ENCODE measurements at regions not wholly inside any gene's neighbourhood (a gene's known extent, or its start where the extent isn't known, plus 50 kb on each side); places are given as distances from the start of the nearest gene placed in this dataset.

- no peak for ATAC-seq (ENCODE audit: low FRiP score in 2 of 2)
- TF ChIP-seq CTCF (IDR thresholded peaks at IDR 0.05) (no peak), POLR2A (IDR thresholded peaks at IDR 0.05) (no peak), POLR2AphosphoS5 (IDR thresholded peaks at IDR 0.05) (no peak), EP300 (IDR thresholded peaks at IDR 0.05) (no peak)
- H3K27me3 ChIP-seq: no peaks in the 10 kb centered on the region
- no peaks in the 10 kb centered on the region for H3K36me3 ChIP-seq
- no peaks in the 10 kb centered on the region for H3K4me1 ChIP-seq
- no peak overlapping the region for H3K27ac ChIP-seq
- no peak for DNase-seq
- 67 to 75% methylated on average over 8 of the region's 8 CpGs for WGBS, 2 donors
- no peak overlapping the region for H3K4me3 ChIP-seq
- no peaks in the 10 kb centered on the region for H3K9me3 ChIP-seq
These were observed 177.5 kb downstream of the TMEM18 start for GRCh38 chr2:499726-500125.

DNA sequence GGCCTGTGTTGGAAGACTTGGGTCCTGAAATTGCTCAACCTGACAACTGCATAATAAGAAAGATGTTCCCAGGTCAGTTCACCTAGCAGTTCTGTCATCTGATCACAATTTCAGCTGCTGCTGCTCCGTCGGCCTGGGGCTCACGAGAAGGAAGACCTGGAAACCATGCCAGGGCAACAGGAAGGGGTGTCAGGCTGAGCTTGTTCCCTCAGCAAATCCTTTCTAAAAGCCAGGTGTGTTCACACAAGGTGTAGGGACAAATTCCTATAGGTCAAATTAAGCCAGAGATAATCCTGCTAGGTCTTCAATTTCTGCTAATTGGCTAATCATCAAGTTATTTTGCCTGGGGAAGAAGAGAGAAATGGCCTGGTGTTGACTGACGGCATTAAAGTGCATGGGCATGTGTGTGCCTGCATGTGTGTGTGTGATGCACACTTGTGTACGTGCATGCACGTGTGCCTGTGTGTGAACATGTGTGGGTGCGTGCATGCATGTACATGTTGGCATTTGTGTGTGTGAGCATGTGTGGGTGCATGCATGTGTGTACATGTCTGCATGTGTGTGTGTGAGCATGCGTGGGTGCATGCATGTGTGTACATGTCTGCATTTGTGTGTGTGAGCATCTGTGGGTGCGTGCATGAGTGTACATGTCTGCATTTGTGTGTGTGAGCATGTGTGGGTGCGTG lies 178.6 kb downstream of the TMEM18 start:
- Histone ChIP-seq H3K27me3 (no peaks in the 10 kb centered on the region), H3K27ac (no peak overlapping the region), H3K4me1 (no peaks in the 10 kb centered on the region), H3K9me3 (no peaks in the 10 kb centered on the region), H3K36me3 (no peaks in the 10 kb centered on the region), H3K4me3 (no peak overlapping the region)
- no peak for TF ChIP-seq CTCF (IDR thresholded peaks at IDR 0.05)
- no peak for TF ChIP-seq POLR2A (IDR thresholded peaks at IDR 0.05)
- TF ChIP-seq POLR2AphosphoS5 (IDR thresholded peaks at IDR 0.05): no peak
- TF ChIP-seq EP300 (IDR thresholded peaks at IDR 0.05): no peak
- WGBS, 2 donors: 90 to 91% methylated on average over 10 of the region's 10 CpGs
- ATAC-seq (ENCODE audit: low FRiP score in 2 of 2): no peak
- DNase-seq: no peak

GRCh38 chr2:497770-498492 lies 179.3 kb downstream of the TMEM18 start:
- Histone ChIP-seq H3K36me3 (no peaks in the 10 kb centered on the region), H3K9me3 (no peaks in the 10 kb centered on the region), H3K27me3 (no peaks in the 10 kb centered on the region), H3K27ac (no peak overlapping the region), H3K4me3 (no peak overlapping the region), H3K4me1 (no peaks in the 10 kb centered on the region)
- ATAC-seq (ENCODE audit: low FRiP score in 2 of 2): no peak
- no peak for TF ChIP-seq POLR2AphosphoS5 (IDR thresholded peaks at IDR 0.05)
- no peak for TF ChIP-seq EP300 (IDR thresholded peaks at IDR 0.05)
- TF ChIP-seq POLR2A (IDR thresholded peaks at IDR 0.05): no peak
- TF ChIP-seq CTCF (IDR thresholded peaks at IDR 0.05): no peak
- no peak for DNase-seq
- 77 to 83% methylated on average over 6 to 9 of the region's 9 CpGs for WGBS, 2 donors

DNA sequence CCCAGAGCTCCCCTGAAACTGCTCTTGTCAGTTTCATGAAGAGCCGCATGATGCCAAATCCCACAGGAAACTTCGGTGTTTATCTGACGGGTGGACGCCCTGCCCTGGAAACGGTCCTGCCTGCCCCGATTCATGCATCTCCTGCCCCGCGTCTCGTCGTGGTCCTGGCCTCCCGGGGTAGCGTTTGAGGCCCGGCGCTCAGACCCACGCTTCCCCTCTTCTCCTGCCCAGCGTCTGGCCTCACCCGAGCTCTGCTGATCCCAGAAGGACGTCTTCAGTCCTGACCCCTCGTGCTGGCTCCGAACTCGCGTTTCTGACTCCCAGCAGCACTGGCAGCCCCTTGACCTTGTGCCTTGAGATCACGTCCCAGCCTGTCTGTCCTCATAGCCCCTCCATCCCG lies 180.5 kb downstream of the TMEM18 start:
- Histone ChIP-seq H3K27me3 (no peaks in the 10 kb centered on the region), H3K4me1 (no peaks in the 10 kb centered on the region), H3K27ac (no peak overlapping the region), H3K4me3 (no peak overlapping the region), H3K36me3 (no peaks in the 10 kb centered on the region), H3K9me3 (no peaks in the 10 kb centered on the region)
- TF ChIP-seq POLR2AphosphoS5 (IDR thresholded peaks at IDR 0.05): no peak
- no peak for TF ChIP-seq CTCF (IDR thresholded peaks at IDR 0.05)
- TF ChIP-seq POLR2A (IDR thresholded peaks at IDR 0.05): no peak
- TF ChIP-seq EP300 (IDR thresholded peaks at IDR 0.05): no peak
- ATAC-seq (ENCODE audit: low FRiP score in 2 of 2): no peak
- peak in 1 of 2 donors; percentile 54 for DNase-seq
- WGBS, 2 donors: 84% methylated on average over 23 to 24 of the region's 24 CpGs

All from upper lobe of left lung (tissue), 6 donors.